HG03045 (cell line): ENCODE measurements at regions not wholly inside any gene's neighbourhood (a gene's known extent, or its start where the extent isn't known, plus 50 kb on each side); places are given as distances from the start of the nearest gene placed in this dataset.

Experiments used
- ATAC-seq: cut with Tn5 transposase; IDR thresholded peaks from one replicate; pipeline ENCODE4 v1.9.1; 2021; ENCODE audit warnings: mild to moderate bottlenecking, moderate library complexity; ENCODE audit not compliant: unreplicated experiment

- no peak for ATAC-seq
Observed at GRCh38 chr20:40329321-40329720, 359.7 kb downstream of the MAFB start.

- ATAC-seq: no peak
Observed at GRCh38 chr20:40326784-40327183, 362.3 kb downstream of the MAFB start.

DNA sequence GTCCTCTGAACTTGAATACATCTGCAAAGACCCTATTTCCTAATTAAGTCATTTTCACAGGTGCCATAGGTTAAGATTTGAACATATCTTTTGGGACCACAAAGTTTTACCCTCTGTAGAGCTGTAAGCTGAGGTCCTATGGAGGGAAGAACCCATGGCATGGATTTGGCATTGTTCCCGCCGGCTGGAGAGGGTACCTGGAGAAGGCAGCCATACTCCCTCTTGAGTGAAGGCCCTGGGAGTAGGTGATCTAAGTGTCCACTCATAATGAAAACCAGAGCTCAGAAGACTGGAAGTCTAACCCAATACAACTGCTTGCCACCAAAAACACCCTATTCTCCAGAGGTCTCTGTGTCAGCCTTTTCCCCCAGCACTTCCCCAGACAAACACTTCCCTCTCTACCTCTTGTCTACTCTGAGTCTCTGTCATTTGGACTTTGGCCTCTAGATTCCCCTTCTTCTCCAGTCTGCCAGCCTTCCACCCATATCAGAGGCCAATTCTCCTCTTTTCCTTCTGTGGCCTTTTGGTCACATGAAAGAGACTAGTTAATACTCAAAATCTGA is 363.9 kb downstream of the MAFB start:
- ATAC-seq: no peak

- no peak for ATAC-seq
Observed at GRCh38 chr20:40323361-40323794, 365.7 kb downstream of the MAFB start.

GRCh38 chr20:40322941-40323340 is 366.1 kb downstream of the MAFB start:
- no peak for ATAC-seq

DNA sequence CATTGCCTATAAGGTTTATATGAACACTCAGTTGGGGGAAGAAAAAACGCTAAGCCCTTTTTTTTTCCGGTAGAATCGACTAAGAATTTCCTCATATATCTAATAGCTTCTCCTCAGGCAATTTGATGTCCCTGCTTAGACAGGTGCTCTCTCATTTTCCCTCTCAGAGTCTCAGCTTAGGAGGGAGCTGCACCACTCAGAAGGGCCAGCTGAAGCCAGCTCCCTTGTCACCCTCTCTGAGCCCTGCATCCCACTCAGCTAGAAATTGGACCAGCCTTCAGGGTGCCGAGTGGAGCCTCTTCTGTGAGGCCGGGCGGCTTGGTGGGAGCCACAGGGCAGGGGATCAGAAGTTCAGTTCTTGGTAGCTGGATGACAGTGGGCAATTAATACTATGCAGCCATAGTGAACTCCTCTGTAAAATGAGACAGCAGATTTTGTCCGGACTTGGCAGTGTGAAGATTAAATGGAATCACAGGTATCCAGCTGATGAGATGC is 368.5 kb downstream of the MAFB start:
- ATAC-seq: no peak

- no peak for ATAC-seq
Observed at GRCh38 chr20:40319741-40320516, 369.1 kb downstream of the MAFB start.

- no peak for ATAC-seq
Observed at GRCh38 chr20:40319056-40319455, 370.0 kb downstream of the MAFB start.

DNA sequence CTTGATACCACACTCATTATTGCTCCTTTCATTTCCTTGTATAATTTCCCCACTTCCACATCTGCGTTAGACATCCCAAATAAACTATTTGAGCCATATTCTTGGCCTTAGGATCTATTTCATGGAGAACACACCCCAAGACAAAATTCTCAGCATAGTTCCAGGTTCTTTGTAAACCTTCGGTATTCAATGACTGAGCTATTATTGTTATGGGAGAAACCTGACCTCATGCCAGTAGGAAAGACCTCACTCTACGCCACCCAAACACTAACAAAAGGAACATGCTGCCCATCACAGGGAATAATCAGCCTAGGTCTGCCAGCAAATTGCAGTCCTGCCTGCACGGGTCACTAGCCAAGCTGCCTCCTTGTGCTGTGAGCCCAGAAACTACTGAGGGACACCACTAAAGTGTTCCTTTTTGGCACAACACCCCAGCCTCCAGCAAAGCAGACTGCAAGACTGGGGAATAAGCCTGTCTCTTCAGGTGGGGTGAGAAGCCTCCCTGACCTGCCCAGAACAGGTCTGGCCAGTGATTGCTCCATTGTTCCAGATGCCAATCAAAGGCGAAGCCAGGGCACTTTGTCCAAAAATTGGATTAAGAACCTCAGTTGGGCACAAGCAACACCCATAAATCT is 371.8 kb downstream of the MAFB start:
- no peak for ATAC-seq

- no peak for ATAC-seq
Observed at GRCh38 chr20:40314278-40314677, 374.8 kb downstream of the MAFB start.

GRCh38 chr20:40313730-40314129 is 375.3 kb downstream of the MAFB start:
- no peak for ATAC-seq

DNA sequence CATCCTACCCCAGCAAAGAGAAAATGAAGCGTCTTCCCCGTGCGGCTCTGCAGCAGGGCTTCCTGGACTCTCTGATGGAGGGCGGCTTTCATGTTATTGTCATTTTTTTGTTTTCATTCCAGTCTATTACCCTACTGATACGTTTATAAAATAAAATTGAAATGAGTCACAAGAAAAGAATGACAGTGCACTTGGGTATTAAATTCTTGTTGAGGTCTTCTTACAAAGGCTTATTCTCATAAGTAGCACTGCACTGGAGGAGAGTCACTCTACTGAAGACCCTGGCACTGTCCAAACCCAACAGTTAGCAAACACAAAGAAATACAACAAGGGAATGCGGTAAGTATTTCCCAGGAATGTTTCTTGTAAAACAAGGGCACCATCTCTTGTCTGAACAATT is 379.3 kb downstream of the MAFB start:
- ATAC-seq: no peak

DNA sequence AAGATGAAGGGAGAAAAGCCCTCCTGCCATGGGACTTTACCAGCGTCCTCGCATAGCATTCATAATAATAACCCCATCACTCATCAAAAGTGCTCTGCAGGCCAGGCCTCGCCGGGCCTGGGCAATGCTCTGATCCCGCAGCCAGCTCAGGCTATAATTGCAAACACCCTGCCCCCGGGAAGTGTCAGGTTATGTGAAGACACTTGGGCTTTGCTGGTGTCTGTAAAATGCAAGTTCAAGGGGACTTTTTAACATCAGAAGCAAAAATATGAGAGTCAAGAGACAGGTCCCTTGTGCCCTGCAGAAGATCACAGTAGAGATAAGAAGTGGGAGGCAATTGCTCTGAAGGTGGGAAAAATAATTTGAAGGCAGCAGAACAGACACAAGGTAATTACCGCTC is 381.0 kb downstream of the MAFB start:
- ATAC-seq: no peak

GRCh38 chr20:40307268-40307667 is 381.8 kb downstream of the MAFB start:
- ATAC-seq: no peak

- ATAC-seq: no peak
Observed at GRCh38 chr20:40305303-40305702, 383.7 kb downstream of the MAFB start.

- no peak for ATAC-seq
Observed at GRCh38 chr20:40304119-40304613, 384.9 kb downstream of the MAFB start.

DNA sequence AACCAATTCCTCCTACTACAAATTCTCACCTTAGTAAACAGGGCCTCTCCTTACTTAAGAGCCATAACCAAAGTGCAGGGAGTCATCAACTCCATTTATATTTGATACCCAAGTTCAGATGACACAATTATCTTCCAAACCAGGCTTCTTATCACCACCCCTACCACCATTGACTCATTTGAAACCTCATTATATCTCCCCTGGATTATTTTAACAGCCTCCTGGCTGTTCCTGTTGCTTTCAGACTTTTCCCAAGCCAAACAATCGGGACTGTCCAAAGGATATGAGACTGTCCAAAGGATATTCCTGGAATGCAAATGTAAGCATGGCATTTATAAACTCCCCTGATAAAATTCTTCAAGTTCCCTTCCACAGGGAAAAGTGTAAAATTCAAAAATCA is 394.3 kb downstream of the MAFB start:
- ATAC-seq: no peak

GRCh38 chr20:40294175-40294574 is 394.9 kb downstream of the MAFB start:
- ATAC-seq: no peak

GRCh38 chr20:40293740-40294139 is 395.3 kb downstream of the MAFB start:
- no peak for ATAC-seq

GRCh38 chr20:40291493-40292135 is 397.4 kb downstream of the MAFB start:
- no peak for ATAC-seq

GRCh38 chr20:40287683-40288082 is 401.4 kb downstream of the MAFB start:
- no peak for ATAC-seq
